NB4 (cell line): ENCODE measurements at regions not wholly inside any gene's neighbourhood (a gene's known extent, or its start where the extent isn't known, plus 50 kb on each side); places are given as distances from the start of the nearest gene placed in this dataset.

Source experiments
- DNase-seq: peaks from one replicate; pipeline ENCODE4 v3.0.0; 2010; ENCODE audit warnings: low read depth
- H3K4me3 ChIP-seq: one replicate; pipeline ENCODE4 v1.5.1; 2011; ENCODE audit warnings: mild to moderate bottlenecking, low read depth, low read length, moderate library complexity
- CTCF ChIP-seq: IDR thresholded peaks from one replicate; pipeline ENCODE4 v1.5.1; 2012; ENCODE audit warnings: low read depth, low read length
- MAX ChIP-seq: IDR thresholded peaks from 2 replicates; pipeline ENCODE4 v1.6.1; 2011; ENCODE audit warnings: low read depth, low read length
- MYC ChIP-seq: IDR thresholded peaks from 2 replicates; pipeline ENCODE4 v1.6.1; 2011; ENCODE audit warnings: low read depth, low read length
- POLR2A ChIP-seq: IDR thresholded peaks from 2 replicates; pipeline ENCODE4 v1.6.1; 2011; ENCODE audit warnings: mild to moderate bottlenecking; ENCODE audit not compliant: insufficient read length; ENCODE audit errors: extremely low read depth

- TF ChIP-seq POLR2A (no peak), MAX (no peak), MYC (no peak), CTCF (no peak)
- DNase-seq = no peak
- no peak overlapping the region for H3K4me3 ChIP-seq
These were observed 92.8 kb upstream of the IFNGR1 start for GRCh38 chr6:137311940-137312339.

GRCh38 chr6:137309078-137309762, 90.0 kb upstream of the IFNGR1 start:
- peak; percentile 16 for DNase-seq
- TF ChIP-seq MAX (no peak), MYC (no peak), CTCF (no peak), POLR2A (no peak)
- no peak overlapping the region for H3K4me3 ChIP-seq

GRCh38 chr6:137307163-137307854, 88.1 kb upstream of the IFNGR1 start:
- H3K4me3 ChIP-seq = no peak overlapping the region
- DNase-seq = no peak
- TF ChIP-seq CTCF (no peak), MAX (no peak), MYC (no peak)

GRCh38 chr6:137305691-137306090, 86.5 kb upstream of the IFNGR1 start:
- H3K4me3 ChIP-seq = no peak overlapping the region
- TF ChIP-seq POLR2A = no peak
- no peak for TF ChIP-seq MAX
- TF ChIP-seq CTCF = no peak
- no peak for TF ChIP-seq MYC
- no peak for DNase-seq

GRCh38 chr6:137304020-137304780, 85.0 kb upstream of the IFNGR1 start:
- H3K4me3 ChIP-seq = no peak overlapping the region
- no peak for TF ChIP-seq MAX
- no peak for TF ChIP-seq POLR2A
- no peak for TF ChIP-seq MYC
- TF ChIP-seq CTCF = no peak
- no peak for DNase-seq
